ENCODE measurements at regions not wholly inside any gene's neighbourhood (a gene's known extent, or its start where the extent isn't known, plus 50 kb on each side); places are given as distances from the start of the nearest gene placed in this dataset.

DNA sequence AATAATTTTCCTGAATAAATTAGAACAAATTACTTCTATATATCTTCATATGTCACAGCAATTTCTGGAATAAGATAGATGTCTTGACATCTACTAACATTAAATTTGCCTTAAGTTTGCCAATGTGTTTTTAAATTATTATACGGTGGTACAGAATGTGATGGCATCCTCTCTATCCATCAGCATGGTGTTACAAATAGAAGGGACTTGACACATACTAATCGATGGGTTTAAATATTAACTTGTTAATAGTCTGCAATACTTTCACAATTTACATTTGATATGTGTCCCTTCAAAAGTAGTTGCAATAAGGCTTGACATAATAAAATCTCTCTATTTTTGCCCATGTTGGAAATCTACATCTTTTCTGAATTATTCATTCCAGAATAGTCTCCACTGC lies 65.1 kb upstream of the PRR20A start:
- Histone ChIP-seq H3K27me3 (ENCODE audit: control insufficient read depth, insufficient read depth, low read length) (no peaks in the 10 kb centered on the region), H3K9ac (ENCODE audit: insufficient read depth, low read length) (no peak overlapping the region), H4K20me1 (ENCODE audit: control insufficient read depth, extremely low read depth, insufficient read depth, low read length) (no peaks in the 10 kb centered on the region), H3K4me1 (ENCODE audit: control insufficient read depth, extremely low read depth, insufficient read depth, low read length) (no peaks in the 10 kb centered on the region), H3K9me3 (ENCODE audit: control insufficient read depth, insufficient read depth, low read depth, low read length) (no peaks in the 10 kb centered on the region), H3K79me2 (ENCODE audit: control insufficient read depth, insufficient read depth, low read length) (no peaks in the 10 kb centered on the region), H3K27ac (ENCODE audit: insufficient read depth, low read length) (no peak overlapping the region), H3K36me3 (ENCODE audit: control insufficient read depth, insufficient read depth, low read length) (no peaks in the 10 kb centered on the region), H3K4me3 (replicated peaks in 1 of 4; ENCODE audit: control extremely low read depth in 1 of 4, insufficient read depth in 1 of 4, low read depth in 3 of 4, low read length in 4 of 4) (no peak overlapping the region), H2AFZ (ENCODE audit: low read length) (no peak overlapping the region), H3K4me2 (ENCODE audit: extremely low read depth, insufficient read depth, low read length) (no peak overlapping the region)
- TF ChIP-seq CTCF (conservative IDR thresholded peaks at IDR 0.05 in 1 of 2, IDR thresholded peaks at IDR 0.05 in 1 of 2; ENCODE audit: low read depth in 1 of 2, low read length in 2 of 2) (no peak), EZH2 (IDR thresholded peaks at IDR 0.05; ENCODE audit: low read length, missing control alignments) (no peak)
- no peak for DNase-seq (ENCODE audit: low read depth in 2 of 2)

DNA sequence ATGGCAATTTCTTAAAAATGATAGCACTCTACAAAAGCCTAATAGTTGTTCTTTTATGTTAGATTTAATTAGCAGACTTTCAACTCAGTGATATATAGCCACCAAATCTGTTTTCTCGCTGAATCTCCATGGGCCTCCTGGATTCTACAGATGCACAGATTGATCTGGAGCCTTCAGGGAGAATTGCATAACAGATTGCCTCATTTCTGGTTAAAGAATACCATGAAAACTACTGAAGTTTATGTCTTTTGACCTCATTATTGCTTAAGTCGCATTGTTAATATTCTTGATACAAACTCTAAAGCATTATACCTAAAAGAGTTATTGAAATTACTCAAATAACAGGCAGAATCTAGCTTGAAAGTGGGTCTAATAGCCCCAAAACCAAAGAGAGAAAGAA lies 53.7 kb upstream of the PRR20A start:
- TF ChIP-seq CTCF (conservative IDR thresholded peaks at IDR 0.05 in 1 of 2, IDR thresholded peaks at IDR 0.05 in 1 of 2; ENCODE audit: low read depth in 1 of 2, low read length in 2 of 2) (no peak), EZH2 (IDR thresholded peaks at IDR 0.05; ENCODE audit: low read length, missing control alignments) (no peak)

More for the DNA sequence above, 53.7 kb upstream of the PRR20A start:
- no peak overlapping the region for H2AFZ ChIP-seq (ENCODE audit: low read length)
- H3K4me3 ChIP-seq (replicated peaks in 1 of 4; ENCODE audit: control extremely low read depth in 1 of 4, insufficient read depth in 1 of 4, low read depth in 3 of 4, low read length in 4 of 4): no peak overlapping the region
- H3K27ac ChIP-seq (ENCODE audit: insufficient read depth, low read length): no peak overlapping the region
- no peak overlapping the region for H3K4me2 ChIP-seq (ENCODE audit: extremely low read depth, insufficient read depth, low read length)
- H3K9ac ChIP-seq (ENCODE audit: insufficient read depth, low read length): no peak overlapping the region
- H3K36me3 ChIP-seq (ENCODE audit: control insufficient read depth, insufficient read depth, low read length): no peaks in the 10 kb centered on the region
- no peaks in the 10 kb centered on the region for H3K79me2 ChIP-seq (ENCODE audit: control insufficient read depth, insufficient read depth, low read length)
- no peaks in the 10 kb centered on the region for H4K20me1 ChIP-seq (ENCODE audit: control insufficient read depth, extremely low read depth, insufficient read depth, low read length)
- no peak for DNase-seq (ENCODE audit: low read depth in 2 of 2)
- H3K4me1 ChIP-seq (ENCODE audit: control insufficient read depth, extremely low read depth, insufficient read depth, low read length): no peaks in the 10 kb centered on the region
- no peaks in the 10 kb centered on the region for H3K9me3 ChIP-seq (ENCODE audit: control insufficient read depth, insufficient read depth, low read depth, low read length)
- no peaks in the 10 kb centered on the region for H3K27me3 ChIP-seq (ENCODE audit: control insufficient read depth, insufficient read depth, low read length)
